Activated CD4-positive, CD25-positive, alpha-beta regulatory T cell treated with anti-CD3 and anti-CD28 coated beads, Interleukin-2, amount 50 U/mL, for 24 hours (primary cell): ENCODE measurements at regions not wholly inside any gene's neighbourhood (a gene's known extent, or its start where the extent isn't known, plus 50 kb on each side); places are given as distances from the start of the nearest gene placed in this dataset.

Experiments
- ATAC-seq, 2 donors: fragments of 150-1000 bp; cut with Tn5 transposase; one replicate each; pipeline ENCODE4 v1.10.0; 2021; ENCODE audit warnings: mild to moderate bottlenecking in 1 of 2, moderate library complexity in 1 of 2

- ATAC-seq: no peak
These were observed 191.4 kb upstream of the CDYL start for GRCh38 chr6:4584801-4585200.

- ATAC-seq: no peak
These were observed 193.4 kb upstream of the CDYL start for GRCh38 chr6:4582506-4583417.

GRCh38 chr6:4581468-4582385, 194.5 kb upstream of the CDYL start:
- no peak for ATAC-seq

GRCh38 chr6:4580361-4580760, 195.8 kb upstream of the CDYL start:
- no peak for ATAC-seq

DNA sequence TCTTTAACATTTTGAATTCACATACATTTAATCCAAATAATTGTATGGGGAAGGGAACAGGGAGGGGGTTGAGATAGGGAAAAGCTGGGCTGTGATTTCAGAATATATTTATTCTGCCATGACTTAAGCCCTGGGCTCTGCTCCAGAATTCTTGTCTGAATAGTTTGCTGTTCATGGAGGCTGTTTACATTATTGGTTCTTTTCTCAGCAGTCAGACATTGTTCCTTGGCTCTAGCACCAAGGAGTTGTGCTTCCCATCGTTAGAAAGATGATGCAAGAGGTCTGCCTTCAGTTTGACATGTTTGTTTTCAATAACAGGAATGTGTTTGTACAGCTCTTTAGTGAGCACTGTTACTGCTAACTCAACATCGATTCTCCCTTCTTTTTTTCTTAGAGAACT, 198.8 kb upstream of the CDYL start:
- ATAC-seq: no peak

- ATAC-seq: no peak
These were observed 200.5 kb upstream of the CDYL start for GRCh38 chr6:4575714-4576113.

- no peak for ATAC-seq
These were observed 202.2 kb upstream of the CDYL start for GRCh38 chr6:4574007-4574406.

GRCh38 chr6:4571011-4571410, 205.2 kb upstream of the CDYL start:
- no peak for ATAC-seq

GRCh38 chr6:4568138-4568537, 208.1 kb upstream of the CDYL start:
- no peak for ATAC-seq

DNA sequence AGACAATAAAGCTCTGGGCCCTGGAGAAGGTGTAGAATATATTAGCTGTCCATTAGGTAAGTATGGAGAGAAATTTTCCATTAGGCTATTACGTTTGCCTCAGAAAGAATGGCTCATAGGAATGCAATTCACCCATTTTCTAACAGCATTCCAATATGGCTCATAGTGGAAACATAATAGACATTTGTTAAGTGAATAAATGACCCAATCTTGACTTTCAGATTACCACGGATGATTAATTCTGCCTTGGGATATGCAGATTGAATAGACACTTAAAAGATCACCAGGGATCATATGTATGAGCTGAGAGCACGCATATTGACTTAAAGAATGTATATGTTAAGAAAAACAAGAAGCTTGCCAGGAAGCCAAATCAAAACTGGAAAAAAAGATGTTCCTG, 209.1 kb upstream of the CDYL start:
- ATAC-seq: no peak

- ATAC-seq: peak in 1 of 2 donors; percentile 17
These were observed 210.6 kb upstream of the CDYL start for GRCh38 chr6:4565301-4566250.

- no peak for ATAC-seq
These were observed 211.4 kb upstream of the CDYL start for GRCh38 chr6:4564801-4565271.

DNA sequence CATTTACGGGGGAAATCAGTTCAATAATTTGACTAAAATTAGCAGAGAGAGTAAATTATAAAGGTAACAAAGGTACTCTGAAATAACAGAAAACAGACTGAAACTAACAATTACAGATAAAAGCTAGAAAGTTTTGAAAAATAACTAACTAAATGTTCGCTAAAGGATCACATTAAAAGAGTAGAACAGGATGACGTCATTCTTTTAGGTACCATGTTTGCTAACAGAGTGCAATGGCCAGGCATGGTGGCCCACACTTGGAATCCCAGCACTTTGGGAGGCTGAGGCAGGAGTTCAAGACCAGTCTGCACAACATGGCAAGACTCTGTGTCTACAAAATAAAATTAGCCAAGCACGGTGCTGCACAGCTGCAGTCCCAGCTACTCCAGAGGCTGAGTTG, 212.3 kb upstream of the CDYL start:
- no peak for ATAC-seq

- no peak for ATAC-seq
These were observed 213.0 kb upstream of the CDYL start for GRCh38 chr6:4563156-4563555.

- no peak for ATAC-seq
These were observed 214.3 kb upstream of the CDYL start for GRCh38 chr6:4561773-4562400.

GRCh38 chr6:4561078-4561435, 215.1 kb upstream of the CDYL start:
- no peak for ATAC-seq

GRCh38 chr6:4560221-4561077, 215.8 kb upstream of the CDYL start:
- no peak for ATAC-seq

GRCh38 chr6:4559281-4559875, 216.8 kb upstream of the CDYL start:
- no peak for ATAC-seq

DNA sequence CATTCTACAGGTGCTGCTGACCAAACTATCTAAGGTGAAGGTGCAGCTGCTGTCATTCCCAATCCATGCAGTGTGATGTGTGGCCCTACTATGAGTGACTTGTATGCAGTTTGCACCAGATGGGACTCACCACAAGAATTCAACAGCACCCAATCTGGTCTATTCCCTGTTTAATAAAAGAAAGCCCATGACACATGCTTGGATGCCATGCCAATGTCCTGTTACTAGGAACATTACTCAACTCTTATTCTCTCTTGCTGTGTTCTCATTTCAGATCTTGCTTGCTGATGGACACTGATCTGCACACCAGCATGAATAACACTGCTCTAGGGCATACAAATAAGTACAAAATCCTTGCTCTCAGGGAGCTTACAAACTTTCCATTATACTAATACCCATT, 221.6 kb upstream of the CDYL start:
- ATAC-seq: no peak

DNA sequence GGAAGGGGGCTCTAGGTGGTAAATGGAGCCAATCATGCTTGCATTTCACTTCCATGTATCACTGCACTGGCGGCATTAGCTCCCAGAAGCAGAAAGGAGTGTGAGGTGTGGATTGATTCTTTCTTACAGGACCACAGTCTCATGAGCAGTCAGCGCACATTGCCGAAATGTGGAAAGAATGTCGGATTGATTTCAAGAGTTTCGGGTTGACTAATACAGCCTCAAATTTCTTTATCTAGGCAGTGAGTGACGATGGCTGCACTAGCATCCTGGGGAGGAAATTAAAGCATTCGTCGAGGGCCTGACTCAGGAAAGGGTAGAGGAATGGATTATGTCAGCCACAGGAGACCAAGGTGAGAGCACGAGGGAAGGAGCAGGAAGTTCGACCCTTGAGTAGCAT, 222.8 kb upstream of the CDYL start:
- ATAC-seq: no peak

- no peak for ATAC-seq
These were observed 226.0 kb upstream of the CDYL start for GRCh38 chr6:4550227-4550597.
